Astrocyte (in vitro differentiated cells and primary cell): ENCODE measurements at regions not wholly inside any gene's neighbourhood (a gene's known extent, or its start where the extent isn't known, plus 50 kb on each side); places are given as distances from the start of the nearest gene placed in this dataset. TPM values are rescaled to one million over a fixed set of nuclear protein-coding genes. Genes with fewer than 3 reads are reported as not detected.

Experiments
- DNase-seq: peaks from one replicate; pipeline ENCODE4 v3.0.0-alpha.2; 2010; ENCODE audit warnings: low read depth
- FAIRE-seq: peaks from 2 replicates; lab custom pipeline; 2011; peaks lifted over from hg19 to GRCh38; lab: Jason Lieb, UNC
- H2AFZ ChIP-seq: 2 replicates; pipeline ENCODE4 v1.6.0; 2012; ENCODE audit warnings: low read depth, low read length, inconsistent platforms
- H3K27ac ChIP-seq: 2 replicates; pipeline ENCODE4 v1.5.1; 2011; ENCODE audit warnings: low read depth, low read length, inconsistent platforms
- H3K27me3 ChIP-seq: 2 replicates; pipeline ENCODE4 v1.6.0; 2011; ENCODE audit warnings: low read length, inconsistent platforms; ENCODE audit not compliant: insufficient read depth
- H3K36me3 ChIP-seq: 2 replicates; pipeline ENCODE4 v1.5.1; 2011; ENCODE audit warnings: low read length, inconsistent platforms; ENCODE audit not compliant: insufficient read depth
- H3K4me1 ChIP-seq: 2 replicates; pipeline ENCODE4 v1.5.1; 2011; ENCODE audit warnings: low read length, inconsistent platforms; ENCODE audit not compliant: insufficient read depth
- H3K4me2 ChIP-seq: 2 replicates; pipeline ENCODE4 v1.6.0; 2012; ENCODE audit warnings: low read length, inconsistent platforms
- H3K4me3 ChIP-seq: 2 replicates; pipeline ENCODE4 v1.5.1; 2011; ENCODE audit warnings: low read depth, mild to moderate bottlenecking, low read length, inconsistent platforms; ENCODE audit not compliant: insufficient read depth
- H3K79me2 ChIP-seq: 2 replicates; pipeline ENCODE4 v1.6.0; 2012; ENCODE audit warnings: mild to moderate bottlenecking, low read length, inconsistent platforms; ENCODE audit not compliant: insufficient read depth
- H3K9ac ChIP-seq: 2 replicates; pipeline ENCODE4 v1.6.0; 2012; ENCODE audit warnings: mild to moderate bottlenecking, low read length, inconsistent platforms
- H3K9me3 ChIP-seq: 2 replicates; pipeline ENCODE4 v1.5.1; 2012; ENCODE audit warnings: low read depth, mild to moderate bottlenecking, low read length, inconsistent platforms; ENCODE audit not compliant: insufficient read depth
- H4K20me1 ChIP-seq: 2 replicates; pipeline ENCODE4 v1.6.0; 2012; ENCODE audit warnings: low read length, inconsistent platforms; ENCODE audit not compliant: insufficient read depth
- H3K27ac Mint-ChIP-seq: one replicate; pipeline ENCODE4 v1.8.0; 2021; ENCODE audit warnings: mild to moderate bottlenecking, mixed read lengths; ENCODE audit not compliant: unreplicated experiment
- H3K27me3 Mint-ChIP-seq: one replicate; pipeline ENCODE4 v1.8.0; 2021; ENCODE audit warnings: low read depth, mixed read lengths; ENCODE audit not compliant: unreplicated experiment
- H3K36me3 Mint-ChIP-seq: one replicate; pipeline ENCODE4 v1.8.0; 2021; ENCODE audit warnings: low read depth, mixed read lengths; ENCODE audit not compliant: unreplicated experiment
- H3K4me1 Mint-ChIP-seq: one replicate; pipeline ENCODE4 v1.8.0; 2021; ENCODE audit warnings: low read depth, mixed read lengths; ENCODE audit not compliant: unreplicated experiment
- H3K4me3 Mint-ChIP-seq: one replicate; pipeline ENCODE4 v1.8.0; 2021; ENCODE audit warnings: mild to moderate bottlenecking, moderate library complexity, mixed read lengths; ENCODE audit not compliant: unreplicated experiment
- H3K9me3 Mint-ChIP-seq: one replicate; pipeline ENCODE4 v1.8.0; 2021; ENCODE audit warnings: mild to moderate bottlenecking, mixed read lengths; ENCODE audit not compliant: unreplicated experiment
- EZH2 ChIP-seq: IDR thresholded peaks from 2 replicates; pipeline ENCODE4 v1.6.1; 2012; ENCODE audit warnings: mild to moderate bottlenecking, low read length, inconsistent platforms; ENCODE audit not compliant: insufficient read depth
- microRNA-seq: library from miRNA; unstranded; fragments of <30 nt; microRNA quantifications from one replicate; pipeline ENCODE4 v1.2.0, GENCODE V29; 2020
- TF ChIP-seq, protein P1 (sequence below): IDR thresholded peaks from 2 replicates; pipeline ENCODE4 v1.5.1; 2011; ENCODE audit warnings: low read depth, mild to moderate bottlenecking, inconsistent platforms, low read length, moderate library complexity; ENCODE audit not compliant: insufficient read depth

DNA sequence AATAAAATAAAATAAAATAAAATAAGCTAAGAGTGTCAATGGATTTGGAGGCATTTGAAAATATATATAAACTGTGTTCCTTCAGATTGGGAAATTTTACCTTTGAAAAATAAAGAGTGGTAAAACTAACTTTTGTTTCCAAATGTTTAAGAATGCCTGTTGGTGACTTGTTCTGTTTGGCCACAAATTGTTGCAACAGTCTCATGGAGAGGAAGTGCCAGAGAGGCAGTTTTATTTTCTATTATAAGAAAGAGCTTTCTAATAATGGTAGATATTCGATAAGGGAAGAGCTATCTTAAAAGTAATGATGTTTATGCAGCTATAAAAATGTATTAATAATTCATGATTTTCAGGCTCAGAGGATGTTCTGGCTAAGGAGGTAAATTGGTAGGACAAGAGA is 68.8 kb upstream of the MDGA2 start:
- Histone ChIP-seq H4K20me1 (no peaks in the 10 kb centered on the region), H3K4me3 (no peak overlapping the region), H2AFZ (no peak overlapping the region), H3K9me3 (no peaks in the 10 kb centered on the region), H3K4me2 (no peak overlapping the region), H3K4me1 (no peaks in the 10 kb centered on the region), H3K27ac (no peak overlapping the region), H3K9ac (no peak overlapping the region), H3K36me3 (no peaks in the 10 kb centered on the region), H3K79me2 (no peaks in the 10 kb centered on the region), H3K27me3 (no peaks in the 10 kb centered on the region)
- Mint-ChIP-seq H3K4me3 (no peak overlapping the region), H3K36me3 (no peaks in the 10 kb centered on the region), H3K9me3 (no peaks in the 10 kb centered on the region), H3K4me1 (no peaks in the 10 kb centered on the region), H3K27me3 (no peaks in the 10 kb centered on the region), H3K27ac (no peak overlapping the region)
- FAIRE-seq (no peak), DNase-seq (no peak)
- TF ChIP-seq EZH2: no peak
- TF ChIP-seq, protein P1, sequence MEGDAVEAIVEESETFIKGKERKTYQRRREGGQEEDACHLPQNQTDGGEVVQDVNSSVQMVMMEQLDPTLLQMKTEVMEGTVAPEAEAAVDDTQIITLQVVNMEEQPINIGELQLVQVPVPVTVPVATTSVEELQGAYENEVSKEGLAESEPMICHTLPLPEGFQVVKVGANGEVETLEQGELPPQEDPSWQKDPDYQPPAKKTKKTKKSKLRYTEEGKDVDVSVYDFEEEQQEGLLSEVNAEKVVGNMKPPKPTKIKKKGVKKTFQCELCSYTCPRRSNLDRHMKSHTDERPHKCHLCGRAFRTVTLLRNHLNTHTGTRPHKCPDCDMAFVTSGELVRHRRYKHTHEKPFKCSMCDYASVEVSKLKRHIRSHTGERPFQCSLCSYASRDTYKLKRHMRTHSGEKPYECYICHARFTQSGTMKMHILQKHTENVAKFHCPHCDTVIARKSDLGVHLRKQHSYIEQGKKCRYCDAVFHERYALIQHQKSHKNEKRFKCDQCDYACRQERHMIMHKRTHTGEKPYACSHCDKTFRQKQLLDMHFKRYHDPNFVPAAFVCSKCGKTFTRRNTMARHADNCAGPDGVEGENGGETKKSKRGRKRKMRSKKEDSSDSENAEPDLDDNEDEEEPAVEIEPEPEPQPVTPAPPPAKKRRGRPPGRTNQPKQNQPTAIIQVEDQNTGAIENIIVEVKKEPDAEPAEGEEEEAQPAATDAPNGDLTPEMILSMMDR: no peak

DNA sequence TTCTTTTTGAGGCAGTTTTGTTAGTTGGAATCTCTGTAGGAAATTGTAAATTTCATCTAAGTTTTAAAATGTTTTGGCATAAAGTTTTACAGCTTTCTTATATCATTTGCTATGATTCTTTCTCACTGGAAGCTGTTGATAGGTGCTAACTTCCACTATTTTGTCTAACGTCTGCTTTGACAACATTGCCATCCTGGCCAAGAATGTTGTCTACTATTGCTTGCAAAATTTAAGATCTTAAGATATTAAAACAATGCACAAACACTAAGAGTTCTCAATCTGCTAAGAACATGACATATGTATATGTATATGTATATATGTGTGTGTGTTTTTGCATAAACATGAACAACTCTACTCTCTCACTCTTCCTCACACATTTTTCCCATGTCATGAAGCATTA is 64.1 kb upstream of the MDGA2 start:
- Histone ChIP-seq H3K9ac (no peak overlapping the region), H3K4me2 (no peak overlapping the region), H3K4me1 (no peaks in the 10 kb centered on the region), H3K9me3 (no peaks in the 10 kb centered on the region), H4K20me1 (no peaks in the 10 kb centered on the region), H3K27me3 (no peaks in the 10 kb centered on the region), H2AFZ (no peak overlapping the region), H3K79me2 (no peaks in the 10 kb centered on the region), H3K4me3 (no peak overlapping the region), H3K36me3 (no peaks in the 10 kb centered on the region), H3K27ac (no peak overlapping the region)
- Mint-ChIP-seq H3K9me3 (no peaks in the 10 kb centered on the region), H3K27ac (no peak overlapping the region), H3K27me3 (no peaks in the 10 kb centered on the region), H3K36me3 (no peaks in the 10 kb centered on the region), H3K4me3 (no peak overlapping the region), H3K4me1 (no peaks in the 10 kb centered on the region)
- no peak for DNase-seq
- no peak for FAIRE-seq
- no peak for TF ChIP-seq EZH2
- TF ChIP-seq, protein P1: no peak

DNA sequence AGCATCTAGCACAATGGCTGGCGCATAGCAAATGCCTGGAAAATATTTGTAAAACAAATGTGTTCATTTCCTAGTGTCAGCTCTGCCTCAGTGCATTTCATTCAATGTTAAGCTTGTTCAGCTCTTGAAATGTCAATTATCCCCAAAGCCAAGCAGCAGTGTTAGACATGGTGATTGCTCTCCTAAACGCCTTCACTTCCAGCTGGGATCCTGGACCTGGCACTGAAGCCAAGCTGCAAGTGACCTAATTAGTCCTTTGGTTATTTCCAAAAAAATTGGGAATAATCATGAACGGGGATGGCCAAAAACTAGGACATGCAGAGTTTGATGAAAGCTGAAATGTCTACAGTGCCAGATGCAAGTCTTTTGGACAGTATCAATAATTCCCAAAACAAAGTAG is 54.9 kb upstream of the MDGA2 start:
- Histone ChIP-seq H3K27me3 (no peaks in the 10 kb centered on the region), H4K20me1 (no peaks in the 10 kb centered on the region), H3K4me2 (no peak overlapping the region), H3K27ac (no peak overlapping the region), H3K79me2 (no peaks in the 10 kb centered on the region), H2AFZ (no peak overlapping the region), H3K9me3 (no peaks in the 10 kb centered on the region), H3K9ac (no peak overlapping the region), H3K4me1 (no peaks in the 10 kb centered on the region), H3K4me3 (no peak overlapping the region), H3K36me3 (no peaks in the 10 kb centered on the region)
- H3K27me3 Mint-ChIP-seq: no peaks in the 10 kb centered on the region
- no peak overlapping the region for H3K27ac Mint-ChIP-seq
- no peaks in the 10 kb centered on the region for H3K4me1 Mint-ChIP-seq
- no peaks in the 10 kb centered on the region for H3K9me3 Mint-ChIP-seq
- DNase-seq (no peak), FAIRE-seq (no peak)
- H3K36me3 Mint-ChIP-seq: no peaks in the 10 kb centered on the region
- H3K4me3 Mint-ChIP-seq: no peak overlapping the region
- no peak for TF ChIP-seq EZH2
- TF ChIP-seq, protein P1: no peak

Small RNAs in the stretch of these regions (microRNA-seq; reads per million reads assigned to microRNA genes)
- not detected for gene MIR548Y
